ENCODE measurements at regions not wholly inside any gene's neighbourhood (a gene's known extent, or its start where the extent isn't known, plus 50 kb on each side); places are given as distances from the start of the nearest gene placed in this dataset.

DNA sequence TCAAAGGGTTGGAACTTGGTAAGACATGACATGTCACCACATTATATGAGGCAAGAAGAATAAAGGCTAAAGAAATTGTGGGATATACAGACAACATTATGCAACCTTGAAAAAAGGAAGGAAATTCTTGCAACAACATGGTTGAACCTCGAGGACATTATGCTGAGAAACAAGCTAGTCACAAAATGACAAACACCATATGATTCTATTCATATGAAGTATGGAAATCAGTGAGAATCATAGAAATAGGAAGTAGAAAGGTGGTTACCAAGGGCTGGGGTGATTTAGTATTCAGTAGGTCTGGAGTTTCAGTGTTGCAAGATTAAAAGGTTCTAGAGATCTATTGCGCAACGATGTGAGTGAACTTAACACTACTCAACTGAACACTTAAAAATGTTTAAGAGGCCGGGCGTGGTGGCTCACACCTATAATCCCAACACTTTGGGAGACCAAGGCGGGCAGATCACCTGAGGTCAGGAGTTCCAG, 126.9 kb upstream of the TBX20 start:
- Histone ChIP-seq H3K9me3 (ENCODE audit: control insufficient read depth, insufficient read depth, low read length) (no peaks in the 10 kb centered on the region), H3K27me3 (ENCODE audit: control insufficient read depth, insufficient read depth, low read length) (no peaks in the 10 kb centered on the region), H2BK20ac (ENCODE audit: low read depth, low read length) (no peak overlapping the region), H3K4ac (ENCODE audit: low read depth, low read length) (no peak overlapping the region), H2BK5ac (ENCODE audit: low read depth, low read length, poor library complexity, severe bottlenecking) (no peak overlapping the region), H3K56ac (ENCODE audit: extremely low read depth, insufficient read depth, low read length) (no peak overlapping the region), H4K8ac (ENCODE audit: low read depth in 2 of 2, low read length in 2 of 2) (no peak overlapping the region), H3K4me1 (ENCODE audit: control insufficient read depth, insufficient read depth, low read length) (no peaks in the 10 kb centered on the region), H3K4me3 (ENCODE audit: insufficient read depth, low read depth, low read length) (no peak overlapping the region), H4K5ac (ENCODE audit: low read depth, low read length) (no peak overlapping the region), H2BK120ac (ENCODE audit: low read depth, low read length) (no peak overlapping the region), H3K18ac (ENCODE audit: low read depth, low read length) (no peak overlapping the region), H3K36me3 (ENCODE audit: control insufficient read depth, insufficient read depth, low read length) (no peaks in the 10 kb centered on the region), H3K9ac (ENCODE audit: low read depth, low read length) (no peak overlapping the region), H2AFZ (replicated peaks; ENCODE audit: low read length, poor library complexity) (no peak overlapping the region), H3K79me1 (ENCODE audit: low read depth in 1 of 2, low read length in 2 of 2) (no peaks in the 10 kb centered on the region), H3K23ac (ENCODE audit: low read depth, low read length) (no peak overlapping the region), H3K27ac (ENCODE audit: insufficient read depth, low read length) (no peak overlapping the region), H2BK15ac (ENCODE audit: low read depth, low read length) (no peak overlapping the region), H2AK9ac (replicated peaks; ENCODE audit: low read depth, low read length, poor library complexity) (no peak overlapping the region), H4K20me1 (ENCODE audit: insufficient read depth, low read length) (no peaks in the 10 kb centered on the region), H2AK5ac (ENCODE audit: low read depth, low read length) (no peak overlapping the region), H3K14ac (replicated peaks; ENCODE audit: low read depth, low read length) (no peak overlapping the region), H4K91ac (ENCODE audit: insufficient read depth, low read depth, low read length) (no peak overlapping the region), H3K4me2 (ENCODE audit: low read depth, low read length) (no peak overlapping the region), H3K9me1 (ENCODE audit: insufficient read depth, low read length) (no peaks in the 10 kb centered on the region)
- no TSS peak for BruUV-seq (replicated peaks)
- dilution Hi-C loops (cut with HindIII; ENCODE audit: low sequenced_read_pairs, unreplicated experiment), result no loop called here
- in situ Hi-C loops (cut with MboI; ENCODE audit: low sequenced_read_pairs), result no loop called here
- DNase-seq, result no peak
- intact Hi-C loops (cut with micrococcal nuclease), result no loop called here
- ChIA-PET POLR2A (ENCODE audit: unreplicated experiment) (no interaction called here), CTCF (no interaction called here)
- ATAC-seq (ENCODE audit: low read depth), result no peak
- WGBS, 2 experiments (ENCODE audit: extremely low coverage in 2 of 2, insufficient read length in 1 of 2), result no CpG with 5 or more reads among the region's 6 CpGs
- TF ChIP-seq CEBPB (IDR thresholded peaks at IDR 0.05; ENCODE audit: low read depth, low read length) (peak; percentile 92), POLR2A (IDR thresholded peaks at IDR 0.05; ENCODE audit: low read depth, low read length) (no peak), BHLHE40 (IDR thresholded peaks at IDR 0.05; ENCODE audit: low read depth, low read length) (no peak), RAD21 (IDR thresholded peaks at IDR 0.05; ENCODE audit: low read length) (no peak), MAZ (IDR thresholded peaks at IDR 0.05; ENCODE audit: borderline replicate concordance, low read depth, low read length) (no peak)
- TF ChIP-seq, protein P1, sequence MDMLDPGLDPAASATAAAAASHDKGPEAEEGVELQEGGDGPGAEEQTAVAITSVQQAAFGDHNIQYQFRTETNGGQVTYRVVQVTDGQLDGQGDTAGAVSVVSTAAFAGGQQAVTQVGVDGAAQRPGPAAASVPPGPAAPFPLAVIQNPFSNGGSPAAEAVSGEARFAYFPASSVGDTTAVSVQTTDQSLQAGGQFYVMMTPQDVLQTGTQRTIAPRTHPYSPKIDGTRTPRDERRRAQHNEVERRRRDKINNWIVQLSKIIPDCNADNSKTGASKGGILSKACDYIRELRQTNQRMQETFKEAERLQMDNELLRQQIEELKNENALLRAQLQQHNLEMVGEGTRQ (IDR thresholded peaks at IDR 0.05; ENCODE audit: low read depth, low read length), result no peak
- TF ChIP-seq, protein P2, sequence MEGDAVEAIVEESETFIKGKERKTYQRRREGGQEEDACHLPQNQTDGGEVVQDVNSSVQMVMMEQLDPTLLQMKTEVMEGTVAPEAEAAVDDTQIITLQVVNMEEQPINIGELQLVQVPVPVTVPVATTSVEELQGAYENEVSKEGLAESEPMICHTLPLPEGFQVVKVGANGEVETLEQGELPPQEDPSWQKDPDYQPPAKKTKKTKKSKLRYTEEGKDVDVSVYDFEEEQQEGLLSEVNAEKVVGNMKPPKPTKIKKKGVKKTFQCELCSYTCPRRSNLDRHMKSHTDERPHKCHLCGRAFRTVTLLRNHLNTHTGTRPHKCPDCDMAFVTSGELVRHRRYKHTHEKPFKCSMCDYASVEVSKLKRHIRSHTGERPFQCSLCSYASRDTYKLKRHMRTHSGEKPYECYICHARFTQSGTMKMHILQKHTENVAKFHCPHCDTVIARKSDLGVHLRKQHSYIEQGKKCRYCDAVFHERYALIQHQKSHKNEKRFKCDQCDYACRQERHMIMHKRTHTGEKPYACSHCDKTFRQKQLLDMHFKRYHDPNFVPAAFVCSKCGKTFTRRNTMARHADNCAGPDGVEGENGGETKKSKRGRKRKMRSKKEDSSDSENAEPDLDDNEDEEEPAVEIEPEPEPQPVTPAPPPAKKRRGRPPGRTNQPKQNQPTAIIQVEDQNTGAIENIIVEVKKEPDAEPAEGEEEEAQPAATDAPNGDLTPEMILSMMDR (conservative IDR thresholded peaks at IDR 0.05; ENCODE audit: low read depth, low read length), result no peak

Measured in IMR-90 (cell line).